GM13976 (cell line): ENCODE measurements at regions not wholly inside any gene's neighbourhood (a gene's known extent, or its start where the extent isn't known, plus 50 kb on each side); places are given as distances from the start of the nearest gene placed in this dataset.

Experiments used
- DNase-seq: peaks from one replicate; pipeline ENCODE4 v3.0.0; 2012; ENCODE audit warnings: low spot score
- in situ Hi-C: fragments of 300-500 bp; cut with MboI; formaldehyde crosslinking; loops from one replicate; pipeline ENCODE4 v1.12.0; 2022; ENCODE audit warnings: low sequenced_read_pairs, mixed read lengths, inconsistent platforms; ENCODE audit not compliant: unreplicated experiment
- TF ChIP-seq, protein P1 (sequence below): IDR thresholded peaks from 2 replicates; pipeline ENCODE4 v1.5.1; 2012; ENCODE audit warnings: borderline replicate concordance, mild to moderate bottlenecking; ENCODE audit not compliant: insufficient read depth; ENCODE audit errors: extremely low read depth, missing control alignments, control extremely low read depth

- DNase-seq: no peak
- TF ChIP-seq, protein P1, sequence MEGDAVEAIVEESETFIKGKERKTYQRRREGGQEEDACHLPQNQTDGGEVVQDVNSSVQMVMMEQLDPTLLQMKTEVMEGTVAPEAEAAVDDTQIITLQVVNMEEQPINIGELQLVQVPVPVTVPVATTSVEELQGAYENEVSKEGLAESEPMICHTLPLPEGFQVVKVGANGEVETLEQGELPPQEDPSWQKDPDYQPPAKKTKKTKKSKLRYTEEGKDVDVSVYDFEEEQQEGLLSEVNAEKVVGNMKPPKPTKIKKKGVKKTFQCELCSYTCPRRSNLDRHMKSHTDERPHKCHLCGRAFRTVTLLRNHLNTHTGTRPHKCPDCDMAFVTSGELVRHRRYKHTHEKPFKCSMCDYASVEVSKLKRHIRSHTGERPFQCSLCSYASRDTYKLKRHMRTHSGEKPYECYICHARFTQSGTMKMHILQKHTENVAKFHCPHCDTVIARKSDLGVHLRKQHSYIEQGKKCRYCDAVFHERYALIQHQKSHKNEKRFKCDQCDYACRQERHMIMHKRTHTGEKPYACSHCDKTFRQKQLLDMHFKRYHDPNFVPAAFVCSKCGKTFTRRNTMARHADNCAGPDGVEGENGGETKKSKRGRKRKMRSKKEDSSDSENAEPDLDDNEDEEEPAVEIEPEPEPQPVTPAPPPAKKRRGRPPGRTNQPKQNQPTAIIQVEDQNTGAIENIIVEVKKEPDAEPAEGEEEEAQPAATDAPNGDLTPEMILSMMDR: no peak
- in situ Hi-C loops: no loop called here
Measured at GRCh38 chr1:61627365-61627764, 97.6 kb downstream of the TM2D1 start.

DNA sequence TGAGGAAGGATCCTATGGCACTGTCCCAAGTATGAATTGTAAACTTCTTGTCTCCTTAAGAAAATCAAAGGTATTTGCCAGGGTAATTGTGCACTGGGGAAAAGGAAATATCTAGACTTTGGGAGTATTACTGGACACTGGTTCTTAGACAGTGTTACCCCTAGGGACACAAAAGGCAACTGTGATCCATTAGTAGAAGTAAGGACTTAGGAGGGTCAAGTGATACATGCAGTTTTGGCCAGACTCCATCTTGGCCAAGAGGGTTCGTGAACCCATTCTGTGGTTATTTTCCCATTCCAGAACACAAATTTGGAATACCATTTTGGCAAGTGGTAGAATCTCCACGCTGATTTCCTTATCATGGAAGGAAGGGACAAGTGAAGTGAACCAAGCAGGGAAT lies 98.1 kb downstream of the TM2D1 start:
- TF ChIP-seq, protein P1: no peak

DNA sequence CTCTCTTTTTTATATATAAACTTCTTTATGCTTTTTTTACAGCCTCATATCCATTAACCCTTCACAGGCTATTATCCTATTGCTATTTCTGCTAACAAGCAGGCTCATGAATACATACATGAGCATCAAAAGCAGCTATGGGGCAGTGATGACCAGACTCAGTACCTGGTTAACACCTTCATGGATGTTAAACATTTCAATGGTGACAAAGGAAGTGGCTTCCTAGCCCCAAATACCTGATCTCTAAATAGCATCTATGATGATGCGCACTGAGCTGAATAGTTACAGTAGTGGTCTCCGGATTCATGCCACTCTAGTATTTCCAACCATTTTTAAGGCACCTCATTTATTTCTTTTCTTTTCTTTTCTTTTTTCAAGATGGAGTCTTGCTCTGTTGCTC lies 101.1 kb downstream of the TM2D1 start:
- TF ChIP-seq, protein P1: no peak
- in situ Hi-C loops: no loop called here

More for the DNA sequence above, 98.1 kb downstream of the TM2D1 start:
- no peak for DNase-seq
- in situ Hi-C loops: no loop called here

GRCh38 chr1:61620536-61620935 lies 104.4 kb downstream of the TM2D1 start:
- in situ Hi-C loops: no loop called here
- no peak for DNase-seq
- TF ChIP-seq, protein P1: no peak

More for the DNA sequence above, 101.1 kb downstream of the TM2D1 start:
- no peak for DNase-seq

- TF ChIP-seq, protein P1: no peak
- in situ Hi-C loops: no loop called here
- DNase-seq: no peak
Measured at GRCh38 chr1:61618755-61619154, 106.2 kb downstream of the TM2D1 start.

DNA sequence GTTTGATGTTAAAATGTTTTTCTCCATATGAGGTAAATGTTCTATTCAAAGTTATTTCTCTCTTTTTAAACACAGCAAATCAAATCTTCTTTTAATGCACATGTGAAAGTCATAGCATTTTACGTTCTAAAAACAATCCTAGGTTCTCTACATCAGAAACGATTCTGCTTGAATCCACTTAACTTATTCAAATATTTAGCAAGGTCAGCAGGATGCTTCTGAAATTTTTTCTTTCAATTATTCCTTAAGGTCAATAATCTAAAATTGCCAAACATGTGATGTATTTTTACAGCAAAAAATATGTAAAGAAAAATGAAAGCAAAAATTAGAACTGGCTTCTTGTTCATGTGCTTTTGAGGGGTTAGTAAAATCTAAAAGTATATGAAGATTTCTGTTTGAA lies 106.7 kb downstream of the TM2D1 start:
- DNase-seq: no peak
- in situ Hi-C loops: no loop called here
- TF ChIP-seq, protein P1: no peak

- TF ChIP-seq, protein P1: no peak
- in situ Hi-C loops: no loop called here
- no peak for DNase-seq
Measured at GRCh38 chr1:61616830-61617229, 108.1 kb downstream of the TM2D1 start.
